Activated CD8-positive, alpha-beta T cell treated with anti-CD3 and anti-CD28 coated beads for 36 hours (primary cell): ENCODE measurements at regions not wholly inside any gene's neighbourhood (a gene's known extent, or its start where the extent isn't known, plus 50 kb on each side); places are given as distances from the start of the nearest gene placed in this dataset.

Source experiments
- ATAC-seq: fragments of 200-7000 bp; cut with Tn5 transposase; one replicate; pipeline ENCODE4 v1.10.0; 2021; ENCODE audit warnings: mild to moderate bottlenecking, moderate library complexity
- CTCF ChIA-PET: fragments of 350-600 bp; sonication (Branson Sonifier 250); formaldehyde crosslinking; loops from one replicate; lab custom pipeline; 2021; ENCODE audit warnings: antibody characterized with exemption; lab: Charles Lee
- POLR2A ChIA-PET: fragments of 350-600 bp; sonication (Branson Sonifier 250); formaldehyde crosslinking; loops from one replicate; lab custom pipeline; 2021; ENCODE audit warnings: antibody characterized with exemption; lab: Charles Lee
- DNase-seq: peaks from one replicate; pipeline ENCODE4 v3.0.0-alpha.2; 2020
- H3K27ac Mint-ChIP-seq: one replicate; pipeline ENCODE4 v1.8.0; 2021; ENCODE audit warnings: mild to moderate bottlenecking, mixed read lengths
- H3K27me3 Mint-ChIP-seq: one replicate; pipeline ENCODE4 v1.8.0; 2021; ENCODE audit warnings: mixed read lengths
- H3K36me3 Mint-ChIP-seq: one replicate; pipeline ENCODE4 v1.8.0; 2021; ENCODE audit warnings: low read depth, mixed read lengths
- H3K4me1 Mint-ChIP-seq: one replicate; pipeline ENCODE4 v1.8.0; 2021; ENCODE audit warnings: low read depth, mixed read lengths
- H3K4me3 Mint-ChIP-seq: one replicate; pipeline ENCODE4 v1.8.0; 2021; ENCODE audit warnings: mild to moderate bottlenecking, moderate library complexity, mixed read lengths
- H3K9me3 Mint-ChIP-seq: one replicate; pipeline ENCODE4 v1.8.0; 2021; ENCODE audit warnings: mixed read lengths
- intact Hi-C: fragments of 100-400 bp; cut with micrococcal nuclease; formaldehyde crosslinking; loops from one replicate; pipeline ENCODE4 v1.10.0; 2022
- TF ChIP-seq, protein P1 (sequence below): fragments of 200-600 bp; IDR thresholded peaks from one replicate; pipeline ENCODE4 v1.8.0; 2022; ENCODE audit warnings: antibody characterized with exemption, mild to moderate bottlenecking

DNA sequence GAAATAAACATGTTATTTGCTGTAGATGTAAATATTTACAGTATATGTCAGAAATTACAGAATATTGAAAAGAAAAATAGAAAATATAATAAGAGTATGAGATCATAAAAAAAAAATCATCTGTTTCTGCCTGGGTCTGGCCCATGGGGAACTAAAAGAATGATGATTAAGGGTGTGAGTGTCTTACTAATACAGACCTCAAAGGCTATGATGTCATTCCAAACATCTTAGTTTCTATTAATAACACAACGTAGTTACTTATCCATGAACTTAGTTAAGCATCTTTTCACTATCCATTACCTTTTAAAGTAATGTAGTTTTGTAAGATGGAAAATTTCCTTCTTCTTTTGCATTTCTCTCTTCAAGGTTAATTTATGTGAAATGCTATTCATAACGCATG, 542.7 kb upstream of the TSPY4 start:
- no peaks in the 10 kb centered on the region for H3K27me3 Mint-ChIP-seq
- no peak overlapping the region for H3K4me3 Mint-ChIP-seq
- DNase-seq = no peak
- intact Hi-C loops = no loop called here
- CTCF ChIA-PET = no interaction called here
- TF ChIP-seq, protein P1, sequence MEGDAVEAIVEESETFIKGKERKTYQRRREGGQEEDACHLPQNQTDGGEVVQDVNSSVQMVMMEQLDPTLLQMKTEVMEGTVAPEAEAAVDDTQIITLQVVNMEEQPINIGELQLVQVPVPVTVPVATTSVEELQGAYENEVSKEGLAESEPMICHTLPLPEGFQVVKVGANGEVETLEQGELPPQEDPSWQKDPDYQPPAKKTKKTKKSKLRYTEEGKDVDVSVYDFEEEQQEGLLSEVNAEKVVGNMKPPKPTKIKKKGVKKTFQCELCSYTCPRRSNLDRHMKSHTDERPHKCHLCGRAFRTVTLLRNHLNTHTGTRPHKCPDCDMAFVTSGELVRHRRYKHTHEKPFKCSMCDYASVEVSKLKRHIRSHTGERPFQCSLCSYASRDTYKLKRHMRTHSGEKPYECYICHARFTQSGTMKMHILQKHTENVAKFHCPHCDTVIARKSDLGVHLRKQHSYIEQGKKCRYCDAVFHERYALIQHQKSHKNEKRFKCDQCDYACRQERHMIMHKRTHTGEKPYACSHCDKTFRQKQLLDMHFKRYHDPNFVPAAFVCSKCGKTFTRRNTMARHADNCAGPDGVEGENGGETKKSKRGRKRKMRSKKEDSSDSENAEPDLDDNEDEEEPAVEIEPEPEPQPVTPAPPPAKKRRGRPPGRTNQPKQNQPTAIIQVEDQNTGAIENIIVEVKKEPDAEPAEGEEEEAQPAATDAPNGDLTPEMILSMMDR = no peak
- H3K36me3 Mint-ChIP-seq = no peaks in the 10 kb centered on the region
- H3K9me3 Mint-ChIP-seq = no peaks in the 10 kb centered on the region
- no peak for ATAC-seq
- no peaks in the 10 kb centered on the region for H3K4me1 Mint-ChIP-seq
- H3K27ac Mint-ChIP-seq = no peak overlapping the region
- POLR2A ChIA-PET = no interaction called here

DNA sequence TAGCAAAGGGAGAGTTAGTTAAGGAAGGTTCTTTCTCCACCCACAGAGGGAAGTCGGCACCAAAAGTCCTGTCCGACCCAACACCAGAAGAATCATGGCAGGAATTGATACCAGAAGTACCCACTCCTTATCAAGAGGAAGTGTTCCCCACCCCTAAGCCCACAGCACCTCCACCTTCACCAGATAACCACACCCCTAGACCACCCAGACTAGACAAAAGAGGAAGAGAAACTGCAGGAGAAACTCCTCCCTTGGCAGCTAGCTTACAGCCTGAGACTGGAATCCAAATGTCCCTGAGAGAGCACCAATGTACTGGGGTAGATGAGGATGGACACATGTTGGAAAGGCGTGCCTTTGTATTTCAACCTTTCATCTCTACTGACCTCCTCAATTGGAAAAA, 532.9 kb upstream of the TSPY4 start:
- CTCF ChIA-PET = no interaction called here

DNA sequence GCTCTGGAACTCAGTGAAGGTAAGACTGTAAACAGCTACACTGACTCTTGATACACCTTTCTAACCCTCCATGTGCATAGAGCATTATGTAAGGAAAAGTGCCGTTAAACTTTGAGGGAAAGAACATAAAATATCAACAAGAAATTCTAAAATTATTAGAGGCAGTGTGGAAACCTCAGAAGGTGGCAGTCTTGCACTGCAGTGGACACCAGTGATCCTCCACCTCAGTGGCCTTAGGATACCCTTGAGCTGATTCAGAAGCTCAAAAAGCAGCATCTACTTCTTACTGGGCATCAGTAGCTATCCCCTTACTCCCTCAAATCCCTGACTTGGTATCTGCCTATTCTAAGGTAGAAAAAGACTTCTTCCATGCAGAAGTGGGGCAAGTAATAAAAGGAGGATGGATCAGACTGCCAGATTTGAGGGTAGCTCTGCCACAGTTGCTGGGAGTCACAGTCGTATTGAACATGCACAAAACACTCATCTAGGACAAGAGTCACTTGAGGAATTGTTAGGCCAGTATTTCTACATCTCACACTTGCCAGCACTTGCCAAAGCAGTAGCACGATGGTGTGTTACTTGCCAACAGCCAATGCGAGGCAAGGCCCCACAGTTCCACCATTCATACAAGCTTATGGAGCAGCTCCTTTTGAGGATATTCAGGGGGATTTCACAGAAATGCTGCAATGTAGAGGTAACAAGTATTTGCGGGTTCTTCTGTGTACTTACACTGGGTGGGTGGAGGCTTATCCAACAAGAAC, 529.4 kb upstream of the TSPY4 start:
- Mint-ChIP-seq H3K36me3 (no peaks in the 10 kb centered on the region), H3K4me1 (no peaks in the 10 kb centered on the region), H3K9me3 (no peaks in the 10 kb centered on the region), H3K27me3 (no peaks in the 10 kb centered on the region), H3K4me3 (no peak overlapping the region), H3K27ac (no peak overlapping the region)
- TF ChIP-seq, protein P1 = no peak
- DNase-seq (no peak), ATAC-seq (no peak)
- POLR2A ChIA-PET = interaction anchor here (0.6 kb wide), 1 partner anchor 175 kb away, joined by 3 read pairs; no protein-coding TSS in a partner anchor
- intact Hi-C loops = no loop called here
- CTCF ChIA-PET = no interaction called here

More for the DNA sequence above, 532.9 kb upstream of the TSPY4 start:
- TF ChIP-seq, protein P1 = no peak
- Mint-ChIP-seq H3K4me1 (no peaks in the 10 kb centered on the region), H3K27ac (no peak overlapping the region), H3K9me3 (no peaks in the 10 kb centered on the region), H3K4me3 (no peak overlapping the region), H3K27me3 (no peaks in the 10 kb centered on the region), H3K36me3 (no peaks in the 10 kb centered on the region)
- ATAC-seq = no peak
- no peak for DNase-seq
- POLR2A ChIA-PET = no interaction called here
- intact Hi-C loops = no loop called here

DNA sequence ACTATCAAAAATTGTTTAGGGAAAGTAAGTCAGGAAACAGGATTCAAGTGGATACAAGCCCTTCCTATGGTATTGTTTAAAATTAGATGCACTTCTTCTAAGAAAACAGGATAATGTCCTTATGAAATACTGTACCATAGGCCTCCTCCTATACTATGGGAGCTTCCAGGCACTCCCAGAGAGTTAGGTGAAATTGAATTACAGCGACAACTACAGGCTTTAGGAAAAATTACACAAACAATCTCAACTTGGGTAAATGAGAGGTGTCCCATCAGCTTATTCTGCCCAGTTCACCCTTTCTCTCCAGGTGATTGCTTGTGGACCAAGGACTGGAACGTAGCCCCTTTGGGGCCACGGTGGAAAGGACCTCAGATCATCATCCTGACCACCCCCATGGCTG, 528.7 kb upstream of the TSPY4 start:
- Mint-ChIP-seq H3K4me3 (no peak overlapping the region), H3K4me1 (no peaks in the 10 kb centered on the region), H3K27ac (no peak overlapping the region), H3K36me3 (no peaks in the 10 kb centered on the region), H3K9me3 (no peaks in the 10 kb centered on the region), H3K27me3 (no peaks in the 10 kb centered on the region)
- ATAC-seq (no peak), DNase-seq (no peak)
- intact Hi-C loops = no loop called here
- POLR2A ChIA-PET = no interaction called here
- CTCF ChIA-PET = no interaction called here
- TF ChIP-seq, protein P1 = no peak

DNA sequence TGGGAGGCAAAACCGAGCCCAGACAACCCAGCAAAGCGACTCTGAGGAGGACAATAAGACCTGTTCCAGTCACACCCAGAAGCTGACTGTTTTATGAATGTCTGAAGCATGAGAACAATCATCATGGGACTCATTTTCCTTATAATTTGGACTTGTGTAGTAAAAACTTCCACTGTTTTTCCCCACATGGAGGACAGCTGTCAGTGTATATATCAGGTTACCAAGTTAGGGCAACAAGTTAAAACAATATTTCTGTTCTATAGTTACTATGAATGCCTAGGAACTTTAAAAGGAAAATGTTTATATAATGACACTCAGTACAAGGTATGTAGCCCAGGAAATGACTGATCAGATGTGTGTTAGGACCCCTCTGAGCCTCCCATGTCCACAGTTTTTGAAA, 528.2 kb upstream of the TSPY4 start:
- no peak for DNase-seq
- ChIA-PET POLR2A (no interaction called here), CTCF (no interaction called here)
- Mint-ChIP-seq H3K4me1 (no peaks in the 10 kb centered on the region), H3K27me3 (no peaks in the 10 kb centered on the region), H3K4me3 (no peak overlapping the region), H3K9me3 (no peaks in the 10 kb centered on the region), H3K36me3 (no peaks in the 10 kb centered on the region), H3K27ac (no peak overlapping the region)
- TF ChIP-seq, protein P1 = no peak
- no peak for ATAC-seq
- intact Hi-C loops = no loop called here
